ENCODE measurements at regions not wholly inside any gene's neighbourhood (a gene's known extent, or its start where the extent isn't known, plus 50 kb on each side); places are given as distances from the start of the nearest gene placed in this dataset.

GRCh38 chr6:170038251-170038650 is 252.6 kb downstream of the DLL1 start:
- TF ChIP-seq POLR2A (IDR thresholded peaks at IDR 0.05; ENCODE audit: low read depth) (no peak), CTCF (IDR thresholded peaks at IDR 0.05) (no peak), EP300 (IDR thresholded peaks at IDR 0.05) (no peak)

All from esophagus muscularis mucosa (tissue), 4 donors.